H1 (cell line): ENCODE measurements at regions not wholly inside any gene's neighbourhood (a gene's known extent, or its start where the extent isn't known, plus 50 kb on each side); places are given as distances from the start of the nearest gene placed in this dataset.

ENCODE experiments used
- CTCF ChIA-PET: fragments of 300-600 bp; sonication (Branson Sonifier 250); formaldehyde crosslinking; loops from one replicate; lab custom pipeline; 2021; ENCODE audit not compliant: partially characterized antibody; lab: Charles Lee
- POLR2A ChIA-PET: fragments of 300-600 bp; sonication (Branson Sonifier 250); formaldehyde crosslinking; loops from one replicate; lab custom pipeline; 2021; ENCODE audit warnings: inconsistent platforms; ENCODE audit not compliant: partially characterized antibody; lab: Charles Lee
- DNase-seq, 2 experiments: peaks; one replicate each; pipeline versions ENCODE4 v3.0.0 to v3.0.0-alpha.2; 2010 to 2022; ENCODE audit warnings: low spot score in 2 of 2, low read depth in 1 of 2, mixed read lengths in 1 of 2
- FAIRE-seq: peaks from 2 replicates; lab custom pipeline; 2011; peaks lifted over from hg19 to GRCh38; lab: Jason Lieb, UNC
- H2AFZ ChIP-seq: 2 replicates; pipeline ENCODE4 v1.8.1; 2012; ENCODE audit warnings: low read length, inconsistent platforms
- H2AK5ac ChIP-seq: 2 replicates; pipeline ENCODE4 v1.6.1; 2013; ENCODE audit warnings: low read depth, low read length
- H2BK120ac ChIP-seq: replicated peaks from 2 replicates; pipeline ENCODE3; 2013; ENCODE audit warnings: low read depth, low read length, inconsistent platforms
- H2BK12ac ChIP-seq: 2 replicates; pipeline ENCODE4 v1.6.1; 2013; ENCODE audit warnings: low read depth, low read length
- H2BK15ac ChIP-seq: 2 replicates; pipeline ENCODE4 v1.6.1; 2013; ENCODE audit warnings: low read length
- H2BK20ac ChIP-seq: 2 replicates; pipeline ENCODE4 v1.6.1; 2013; ENCODE audit warnings: low read length
- H2BK5ac ChIP-seq: 2 replicates; pipeline ENCODE4 v1.6.1; 2013; ENCODE audit warnings: low read depth, low read length
- H3K14ac ChIP-seq: 2 replicates; pipeline ENCODE4 v1.6.1; 2013; ENCODE audit warnings: inconsistent platforms; ENCODE audit not compliant: insufficient read length
- H3K18ac ChIP-seq: 2 replicates; pipeline ENCODE4 v1.6.1; 2013; ENCODE audit warnings: low read length; ENCODE audit errors: extremely low read depth
- H3K23ac ChIP-seq: 2 replicates; pipeline ENCODE4 v1.6.1; 2013; ENCODE audit warnings: inconsistent platforms; ENCODE audit not compliant: insufficient read length
- H3K23me2 ChIP-seq: 2 replicates; pipeline ENCODE4 v1.6.1; 2013; ENCODE audit warnings: low read depth, low read length
- H3K27ac ChIP-seq: 2 replicates; pipeline ENCODE4 v1.6.1; 2011; ENCODE audit warnings: low read depth, low read length, inconsistent platforms
- H3K27me3 ChIP-seq, 4 experiments: replicated peaks in 1 of 4; 1 replicate in 1 of 4; 2 replicates in 3 of 4; pipeline versions ENCODE4 v1.6.1 to v1.8.1; 2011 to 2013; ENCODE audit warnings: low read length in 3 of 4, mild to moderate bottlenecking in 3 of 4, inconsistent platforms in 2 of 4, mixed read lengths in 2 of 4, moderate library complexity in 1 of 4; ENCODE audit not compliant: control insufficient read depth in 3 of 4, insufficient read depth in 3 of 4; ENCODE audit errors: extremely low read depth in 1 of 4
- H3K36me3 ChIP-seq, 4 experiments: 2 replicates each; pipeline versions ENCODE4 v1.6.1 to v1.8.1; 2011 to 2013; ENCODE audit warnings: mild to moderate bottlenecking in 4 of 4, low read length in 3 of 4, moderate library complexity in 2 of 4, control low read depth in 1 of 4, inconsistent platforms in 1 of 4; ENCODE audit not compliant: insufficient read depth in 4 of 4, control insufficient read depth in 2 of 4
- H3K4ac ChIP-seq: replicated peaks from 2 replicates; pipeline ENCODE3; 2013; ENCODE audit warnings: low read length, low read depth, mixed read lengths, inconsistent platforms; ENCODE audit not compliant: insufficient read length
- H3K4me1 ChIP-seq, 4 experiments: replicated peaks in 1 of 4; 1 replicate in 1 of 4; 2 replicates in 3 of 4; pipeline versions ENCODE4 v1.6.1 to v1.8.1; 2011 to 2013; ENCODE audit warnings: low read length in 3 of 4, inconsistent platforms in 2 of 4, mixed read lengths in 1 of 4; ENCODE audit not compliant: insufficient read depth in 4 of 4, control insufficient read depth in 3 of 4
- H3K4me2 ChIP-seq, 2 experiments: 2 replicates each; pipeline versions ENCODE4 v1.6.1 to v1.8.1; 2011 to 2013; ENCODE audit warnings: low read depth in 2 of 2, low read length in 2 of 2, control low read depth in 1 of 2, inconsistent platforms in 1 of 2, mild to moderate bottlenecking in 1 of 2; ENCODE audit not compliant: insufficient read depth in 1 of 2
- H3K4me3 ChIP-seq, 4 experiments: fragments of 200-600, 300-600 bp in 1 of 4; sonication (generic), shearing (Covaris generic), sonication (Bioruptor Twin) in 1 of 4; 2 replicates each; pipeline versions ENCODE4 v1.5.1 to v1.8.1; 2011 to 2016; ENCODE audit warnings: low read length in 4 of 4, low read depth in 3 of 4, control low read depth in 2 of 4, inconsistent platforms in 2 of 4, mild to moderate bottlenecking in 2 of 4, mixed read lengths in 1 of 4, moderate library complexity in 1 of 4; ENCODE audit not compliant: insufficient read depth in 2 of 4; ENCODE audit errors: extremely low read depth in 1 of 4
- H3K56ac ChIP-seq: replicated peaks from 2 replicates; pipeline ENCODE3; 2013; ENCODE audit warnings: low read depth, mild to moderate bottlenecking, mixed read lengths, low read length, inconsistent platforms; ENCODE audit not compliant: insufficient read length
- H3K79me1 ChIP-seq: 2 replicates; pipeline ENCODE4 v1.6.1; 2013; ENCODE audit warnings: low read depth, low read length, control low read depth
- H3K79me2 ChIP-seq, 2 experiments: 2 replicates each; pipeline versions ENCODE4 v1.6.1 to v1.8.1; 2012 to 2013; ENCODE audit warnings: low read length in 2 of 2, mild to moderate bottlenecking in 2 of 2, inconsistent platforms in 1 of 2; ENCODE audit not compliant: insufficient read depth in 2 of 2, control insufficient read depth in 1 of 2
- H3K9ac ChIP-seq, 4 experiments: replicated peaks in 1 of 4; 1 replicate in 1 of 4; 2 replicates in 3 of 4; pipeline versions ENCODE4 v1.6.1 to v1.8.1; 2011 to 2013; ENCODE audit warnings: low read depth in 3 of 4, low read length in 3 of 4, control low read depth in 2 of 4, mild to moderate bottlenecking in 2 of 4, moderate library complexity in 2 of 4, inconsistent platforms in 1 of 4; ENCODE audit errors: extremely low read depth in 1 of 4
- H3K9me3 ChIP-seq, 2 experiments: 2 replicates each; pipeline versions ENCODE4 v1.6.1 to v1.8.1; 2012 to 2013; ENCODE audit warnings: mild to moderate bottlenecking in 2 of 2, moderate library complexity in 2 of 2, control low read depth in 1 of 2, inconsistent platforms in 1 of 2, low read depth in 1 of 2, low read length in 1 of 2, mixed read lengths in 1 of 2; ENCODE audit not compliant: insufficient read depth in 2 of 2
- H4K20me1 ChIP-seq, 2 experiments: replicated peaks in 1 of 2; 2 replicates each; pipeline versions ENCODE3 to v1.8.1; 2011 to 2013; ENCODE audit warnings: inconsistent platforms in 2 of 2, low read length in 2 of 2, mild to moderate bottlenecking in 1 of 2; ENCODE audit not compliant: insufficient read depth in 2 of 2, control insufficient read depth in 1 of 2
- H4K5ac ChIP-seq: 2 replicates; pipeline ENCODE4 v1.6.1; 2013; ENCODE audit warnings: low read length, low read depth, mixed read lengths, inconsistent platforms; ENCODE audit not compliant: insufficient read length
- H4K8ac ChIP-seq: 2 replicates; pipeline ENCODE4 v1.8.0; 2013; ENCODE audit warnings: mild to moderate bottlenecking, moderate library complexity, low read length, inconsistent platforms; ENCODE audit not compliant: insufficient read depth; ENCODE audit errors: extremely low read depth
- H4K91ac ChIP-seq: replicated peaks from 2 replicates; pipeline ENCODE3; 2013; ENCODE audit warnings: low read length, mixed read lengths, inconsistent platforms; ENCODE audit not compliant: insufficient read length
- ASH2L ChIP-seq: fragments of 200-600, 300-600 bp; sonication (generic); IDR thresholded peaks from one replicate; pipeline ENCODE4 v1.7.1; 2017; ENCODE audit warnings: low read length
- EZH2 ChIP-seq: fragments of 200-600 bp; sonication (generic); IDR thresholded peaks from 2 replicates; pipeline ENCODE4 v1.7.1; 2012; ENCODE audit warnings: low read depth, mild to moderate bottlenecking, moderate library complexity, low read length, inconsistent platforms; ENCODE audit not compliant: severe bottlenecking
- POU5F1 ChIP-seq: IDR thresholded peaks from 2 replicates; pipeline ENCODE4 v1.6.1; 2011; ENCODE audit warnings: low read depth, mild to moderate bottlenecking, low read length, moderate library complexity
- WGBS, 2 experiments: shearing (Covaris generic) in 1 of 2; methylation state at CpG; one replicate each; pipeline versions ENCODE4 v1.1.6 to v1.1.7; 2013 to 2015; ENCODE audit warnings: low lambda C conversion rate in 2 of 2, mixed read lengths in 2 of 2, inconsistent platforms in 1 of 2, low coverage in 1 of 2, missing lambda C conversion rate in 1 of 2; ENCODE audit not compliant: insufficient replicate concordance in 2 of 2, insufficient coverage in 1 of 2, insufficient read length in 1 of 2; ENCODE audit errors: extremely low coverage in 1 of 2, missing lambda C conversion rate in 1 of 2; 5-methylcytosine and 5-hydroxymethylcytosine counted together
- TF ChIP-seq, protein P1 (sequence below): IDR thresholded peaks from 2 replicates; pipeline ENCODE4 v1.6.1; 2011; ENCODE audit warnings: low read depth, mild to moderate bottlenecking, low read length; ENCODE audit not compliant: insufficient read depth

DNA sequence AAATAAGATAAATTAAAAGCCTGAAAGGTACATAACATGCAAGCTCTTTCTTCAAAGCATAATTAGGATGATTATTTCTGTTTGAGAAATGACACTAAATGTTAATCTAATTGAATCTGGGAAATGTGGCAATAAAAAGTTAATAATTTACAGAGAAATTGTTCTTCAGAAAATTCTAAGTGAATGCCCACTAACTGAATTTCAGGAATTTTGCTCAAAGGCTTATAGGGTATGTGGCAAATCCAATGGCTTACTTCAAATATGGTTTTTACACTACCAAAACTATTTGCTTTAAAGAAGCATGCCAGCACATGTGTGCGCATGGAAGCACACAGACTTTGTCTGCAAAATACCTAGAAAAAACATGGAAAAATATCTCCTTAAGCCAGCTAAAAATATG lies 186.6 kb upstream of the FOXD3 start:
- Histone ChIP-seq H4K20me1 (no peaks in the 10 kb centered on the region), H3K56ac (no peak overlapping the region), H3K79me2 (no peaks in the 10 kb centered on the region), H3K4me1 (peaks cover 0 to 5% (median 0%) of the 10 kb centered on the region in 4 experiments; a peak in 1 of 7 replicates), H3K27me3 (no peaks in the 10 kb centered on the region), H3K4ac (no peak overlapping the region), H3K23me2 (no peaks in the 10 kb centered on the region), H3K27ac (no peak overlapping the region), H3K23ac (no peak overlapping the region), H3K4me2 (no peak overlapping the region), H2AK5ac (no peak overlapping the region), H2BK5ac (no peak overlapping the region), H3K79me1 (no peaks in the 10 kb centered on the region), H4K8ac (no peak overlapping the region), H4K91ac (no peak overlapping the region), H2BK20ac (no peak overlapping the region), H3K36me3 (no peaks in the 10 kb centered on the region), H3K14ac (no peak overlapping the region)
- WGBS, 2 experiments, result 91% methylated on average over 1 of the region's 1 CpG; no CpG with 5 or more reads in 1 of the 2 experiments
- no peak for DNase-seq
- no peak for FAIRE-seq
- CTCF ChIA-PET, result interaction anchor here (1.1 to 3.6 kb wide), 8 partner anchors 10 to 266 kb away, joined by 3 to 11 read pairs (median 3); no protein-coding TSS in a partner anchor
- TF ChIP-seq POU5F1 (no peak), ASH2L (no peak), EZH2 (no peak)
- TF ChIP-seq, protein P1, sequence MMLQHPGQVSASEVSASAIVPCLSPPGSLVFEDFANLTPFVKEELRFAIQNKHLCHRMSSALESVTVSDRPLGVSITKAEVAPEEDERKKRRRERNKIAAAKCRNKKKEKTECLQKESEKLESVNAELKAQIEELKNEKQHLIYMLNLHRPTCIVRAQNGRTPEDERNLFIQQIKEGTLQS, result no peak
- TF ChIP-seq, all 59 proteins: peak for 0
- POLR2A ChIA-PET, result no interaction called here
- H4K5ac ChIP-seq, result no peak overlapping the region
- no peak overlapping the region for H2AFZ ChIP-seq
- H2BK120ac ChIP-seq, result no peak overlapping the region
- no peak overlapping the region for H2BK15ac ChIP-seq
- H2BK12ac ChIP-seq, result no peak overlapping the region
- H3K18ac ChIP-seq, result no peak overlapping the region
- no peak overlapping the region for H3K4me3 ChIP-seq
- no peaks in the 10 kb centered on the region for H3K9me3 ChIP-seq
- H3K9ac ChIP-seq, result no peak overlapping the region
